Naive thymus-derived CD4-positive, alpha-beta T cell (primary cell): ENCODE measurements at regions not wholly inside any gene's neighbourhood (a gene's known extent, or its start where the extent isn't known, plus 50 kb on each side); places are given as distances from the start of the nearest gene placed in this dataset.

ENCODE experiments used
- ATAC-seq: fragments of 150-1000 bp; cut with Tn5 transposase; 2 replicates; pipeline ENCODE4 v1.10.0; 2021; ENCODE audit warnings: mild to moderate bottlenecking, moderate library complexity
- CTCF ChIA-PET: fragments of 350-600 bp; sonication (Branson Sonifier 250); formaldehyde crosslinking; loops from one replicate; lab custom pipeline; 2021; ENCODE audit warnings: antibody characterized with exemption; lab: Charles Lee
- POLR2A ChIA-PET: fragments of 350-600 bp; sonication (Branson Sonifier 250); formaldehyde crosslinking; loops from one replicate; lab custom pipeline; 2021; ENCODE audit warnings: antibody characterized with exemption, inconsistent platforms; lab: Charles Lee
- DNase-seq, 9 donors: peaks; one replicate each; pipeline versions ENCODE4 v3.0.0 to v3.0.0-alpha.2; 2020 to 2022; ENCODE audit warnings: mixed read lengths in 1 of 9
- H3K27ac ChIP-seq: one replicate; pipeline ENCODE4 v1.7.0; 2013; ENCODE audit warnings: mild to moderate bottlenecking, low read depth, low read length, moderate library complexity
- H3K27me3 ChIP-seq, 2 donors: one replicate each; pipeline ENCODE4 v1.7.0; 2013; ENCODE audit warnings: low read length in 2 of 2, mild to moderate bottlenecking in 2 of 2, moderate library complexity in 2 of 2; ENCODE audit not compliant: control insufficient read depth in 2 of 2, insufficient read depth in 2 of 2
- H3K36me3 ChIP-seq, 3 experiments: 1 replicate in 2 of 3; 2 replicates in 1 of 3; pipeline ENCODE4 v1.7.0; 2013; ENCODE audit warnings: low read length in 3 of 3, mild to moderate bottlenecking in 3 of 3, moderate library complexity in 1 of 3; ENCODE audit not compliant: insufficient read depth in 3 of 3, control insufficient read depth in 2 of 3
- H3K4me1 ChIP-seq, 2 donors: one replicate each; pipeline ENCODE4 v1.7.0; 2013; ENCODE audit warnings: low read length in 2 of 2, mild to moderate bottlenecking in 2 of 2, moderate library complexity in 1 of 2; ENCODE audit not compliant: control insufficient read depth in 2 of 2, insufficient read depth in 2 of 2
- H3K4me3 ChIP-seq: 2 replicates; pipeline ENCODE4 v1.7.0; 2013; ENCODE audit warnings: mild to moderate bottlenecking, low read length
- H3K9me3 ChIP-seq, 3 experiments: 1 replicate in 2 of 3; 2 replicates in 1 of 3; pipeline ENCODE4 v1.7.0; 2013; ENCODE audit warnings: low read length in 3 of 3; ENCODE audit not compliant: control insufficient read depth in 2 of 3
- H3K27ac Mint-ChIP-seq, 9 donors: one replicate each; pipeline ENCODE4 v1.8.0; 2020 to 2022; ENCODE audit warnings: mixed read lengths in 9 of 9, mild to moderate bottlenecking in 8 of 9, moderate library complexity in 5 of 9, inconsistent platforms in 2 of 9
- H3K27me3 Mint-ChIP-seq, 5 donors: one replicate each; pipeline ENCODE4 v1.8.0; 2021 to 2022; ENCODE audit warnings: mixed read lengths in 5 of 5, mild to moderate bottlenecking in 1 of 5
- H3K36me3 Mint-ChIP-seq, 5 donors: one replicate each; pipeline ENCODE4 v1.8.0; 2020 to 2022; ENCODE audit warnings: mixed read lengths in 5 of 5, mild to moderate bottlenecking in 3 of 5, inconsistent platforms in 1 of 5
- H3K4me1 Mint-ChIP-seq, 7 donors: one replicate each; pipeline ENCODE4 v1.8.0; 2020 to 2022; ENCODE audit warnings: mixed read lengths in 7 of 7, mild to moderate bottlenecking in 3 of 7, inconsistent platforms in 1 of 7
- H3K4me3 Mint-ChIP-seq, 10 donors: one replicate each; pipeline ENCODE4 v1.8.0; 2020 to 2022; ENCODE audit warnings: mild to moderate bottlenecking in 10 of 10, mixed read lengths in 10 of 10, moderate library complexity in 6 of 10, inconsistent platforms in 2 of 10
- H3K9me3 Mint-ChIP-seq, 11 donors: one replicate each; pipeline ENCODE4 v1.8.0; 2020 to 2022; ENCODE audit warnings: mixed read lengths in 11 of 11, mild to moderate bottlenecking in 4 of 11, inconsistent platforms in 1 of 11, moderate library complexity in 1 of 11
- intact Hi-C, 2 donors: fragments of 100-400 bp; cut with micrococcal nuclease; formaldehyde crosslinking; loops; one replicate each; pipeline ENCODE4 v1.15.1; 2023

DNA sequence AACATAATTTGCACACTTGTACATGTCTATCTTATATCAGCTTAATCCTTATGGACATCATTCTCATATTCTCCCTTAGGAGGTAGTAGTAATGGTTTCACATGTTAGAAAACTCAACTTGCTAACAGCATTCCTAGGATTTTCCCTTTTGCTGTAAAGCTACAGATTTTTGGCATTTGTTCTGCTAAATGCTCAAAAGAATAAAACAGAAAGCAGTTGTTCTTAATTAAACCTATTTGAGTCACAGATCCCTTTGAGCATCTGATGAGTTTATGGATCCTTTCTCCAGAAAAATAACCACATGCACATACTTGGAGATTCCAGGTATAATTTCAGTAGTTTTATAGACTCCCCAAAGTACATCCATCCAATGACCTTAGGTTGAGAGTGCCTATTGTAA lies 122.9 kb upstream of the BET1 start:
- H3K9me3 Mint-ChIP-seq = peaks cover 0 to 2% (median 0%) of the 10 kb centered on the region in 11 donors
- H3K27ac Mint-ChIP-seq = no peak overlapping the region
- H3K27me3 ChIP-seq = no peaks in the 10 kb centered on the region
- peaks cover 5 to 18% (median 11%) of the 10 kb centered on the region in 5 donors for H3K27me3 Mint-ChIP-seq
- H3K4me3 Mint-ChIP-seq = no peak overlapping the region
- intact Hi-C loops = no loop called here
- H3K4me1 ChIP-seq = no peaks in the 10 kb centered on the region
- ChIA-PET POLR2A (no interaction called here), CTCF (interaction anchor here (0.6 kb wide), 1 partner anchor 1389 kb away, joined by 3 read pairs; no protein-coding TSS in a partner anchor)
- H3K27ac ChIP-seq = no peak overlapping the region
- ATAC-seq (no peak), DNase-seq (no peak)
- no peak overlapping the region for H3K4me3 ChIP-seq
- H3K9me3 ChIP-seq = no peaks in the 10 kb centered on the region
- H3K36me3 Mint-ChIP-seq = no peaks in the 10 kb centered on the region
- no peaks in the 10 kb centered on the region for H3K4me1 Mint-ChIP-seq
- H3K36me3 ChIP-seq = no peaks in the 10 kb centered on the region

DNA sequence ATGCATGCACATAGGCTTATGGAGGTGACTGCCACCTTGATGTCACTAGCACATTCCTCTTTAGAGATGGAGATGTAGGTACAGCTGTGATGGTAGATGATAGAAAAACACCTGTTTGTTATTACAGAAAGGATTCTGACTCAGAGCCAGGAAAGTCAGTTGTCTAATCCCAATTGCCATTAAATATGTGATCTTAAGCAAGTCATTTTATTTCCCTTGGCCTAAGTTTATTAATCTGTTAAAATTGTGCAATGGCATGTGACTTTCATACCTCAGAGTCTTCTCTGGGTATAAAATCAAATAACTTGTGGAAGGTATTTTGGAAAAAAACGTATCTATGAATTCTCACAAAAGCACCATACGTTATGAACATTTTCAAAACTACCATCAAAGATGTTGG lies 123.9 kb upstream of the BET1 start:
- Histone ChIP-seq H3K4me3 (no peak overlapping the region), H3K27ac (no peak overlapping the region), H3K27me3 (no peaks in the 10 kb centered on the region), H3K9me3 (no peaks in the 10 kb centered on the region), H3K36me3 (no peaks in the 10 kb centered on the region), H3K4me1 (no peaks in the 10 kb centered on the region)
- H3K27me3 Mint-ChIP-seq = peaks cover 4 to 20% (median 11%) of the 10 kb centered on the region in 5 donors
- POLR2A ChIA-PET = no interaction called here
- H3K9me3 Mint-ChIP-seq = peaks cover 0 to 2% (median 0%) of the 10 kb centered on the region in 11 donors
- no peaks in the 10 kb centered on the region for H3K4me1 Mint-ChIP-seq
- H3K36me3 Mint-ChIP-seq = no peaks in the 10 kb centered on the region
- CTCF ChIA-PET = no interaction called here
- DNase-seq (no peak), ATAC-seq (no peak)
- intact Hi-C loops = no loop called here
- no peak overlapping the region for H3K27ac Mint-ChIP-seq
- no peak overlapping the region for H3K4me3 Mint-ChIP-seq

DNA sequence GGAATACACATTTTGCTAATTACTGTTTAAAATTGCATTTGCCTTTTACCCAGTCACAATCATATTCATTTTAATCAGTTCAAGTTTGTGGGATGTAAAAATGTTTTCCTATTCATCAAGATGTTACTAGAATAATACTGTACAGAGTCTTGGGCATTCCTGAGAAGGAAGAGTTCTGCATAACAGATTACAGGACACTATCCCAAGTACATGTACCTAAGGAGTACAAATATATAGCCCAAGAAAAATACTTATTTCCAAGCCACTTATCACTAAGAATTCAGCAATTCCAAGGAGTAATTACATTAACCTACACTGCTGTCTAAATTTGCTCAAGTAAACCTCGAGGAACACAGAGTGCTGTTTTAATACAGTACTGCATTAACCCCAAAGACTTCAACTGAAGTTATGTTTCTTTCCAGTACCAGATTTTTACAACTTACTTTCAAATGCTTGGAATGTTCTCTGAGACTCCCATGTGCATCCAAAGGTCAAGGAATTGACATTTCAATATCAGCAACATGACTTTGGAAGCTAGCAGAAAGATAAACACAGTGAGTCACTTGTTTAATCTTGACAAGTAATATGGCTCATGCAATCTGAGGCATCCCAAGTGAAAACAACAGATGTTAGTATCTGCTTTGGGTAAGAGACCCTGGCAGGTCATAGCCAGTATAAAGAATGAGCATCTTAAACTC lies 125.4 kb upstream of the BET1 start:
- Histone ChIP-seq H3K4me1 (no peaks in the 10 kb centered on the region), H3K36me3 (no peaks in the 10 kb centered on the region), H3K27ac (no peak overlapping the region), H3K4me3 (no peak overlapping the region), H3K9me3 (no peaks in the 10 kb centered on the region), H3K27me3 (no peaks in the 10 kb centered on the region)
- CTCF ChIA-PET = no interaction called here
- Mint-ChIP-seq H3K4me3 (no peak overlapping the region), H3K27me3 (peaks cover under 1 to 19% (median 7%) of the 10 kb centered on the region in 5 donors), H3K4me1 (no peaks in the 10 kb centered on the region), H3K36me3 (no peaks in the 10 kb centered on the region), H3K27ac (no peak overlapping the region), H3K9me3 (peaks cover 0 to 2% (median 0%) of the 10 kb centered on the region in 11 donors)
- POLR2A ChIA-PET = no interaction called here
- DNase-seq (no peak), ATAC-seq (no peak)
- intact Hi-C loops = no loop called here

DNA sequence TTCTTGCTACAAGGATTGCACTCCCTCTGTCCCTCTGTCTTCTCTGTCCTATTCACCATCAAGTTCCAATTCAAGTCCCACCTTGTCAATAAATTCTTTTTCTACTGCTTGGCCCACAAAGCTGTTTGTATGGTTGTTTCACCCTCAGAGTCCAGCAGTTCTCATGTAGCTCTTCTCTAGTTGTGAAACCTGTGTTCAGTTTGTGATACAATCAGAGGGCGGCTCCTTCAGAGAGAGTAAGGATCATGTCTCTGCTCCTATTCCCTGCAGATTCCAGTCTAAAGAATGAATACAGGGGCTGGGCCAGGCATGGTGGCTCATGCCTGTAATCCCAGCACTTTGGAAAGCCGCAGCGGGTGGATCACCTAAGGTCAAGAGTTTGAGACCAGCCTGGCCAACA lies 126.6 kb upstream of the BET1 start:
- CTCF ChIA-PET = no interaction called here
- H3K4me1 Mint-ChIP-seq = no peaks in the 10 kb centered on the region
- H3K36me3 Mint-ChIP-seq = no peaks in the 10 kb centered on the region
- POLR2A ChIA-PET = no interaction called here
- H3K27ac Mint-ChIP-seq = no peak overlapping the region
- H3K9me3 ChIP-seq = no peaks in the 10 kb centered on the region
- H3K4me3 ChIP-seq = no peak overlapping the region
- intact Hi-C loops = no loop called here
- ATAC-seq (no peak), DNase-seq (no peak)
- no peaks in the 10 kb centered on the region for H3K36me3 ChIP-seq
- no peak overlapping the region for H3K27ac ChIP-seq
- no peaks in the 10 kb centered on the region for H3K27me3 ChIP-seq
- H3K4me1 ChIP-seq = no peaks in the 10 kb centered on the region
- no peak overlapping the region for H3K4me3 Mint-ChIP-seq
- peaks cover 0 to under 1% (median 0%) of the 10 kb centered on the region in 11 donors for H3K9me3 Mint-ChIP-seq
- peaks cover 0 to 14% (median 9%) of the 10 kb centered on the region in 5 donors for H3K27me3 Mint-ChIP-seq

DNA sequence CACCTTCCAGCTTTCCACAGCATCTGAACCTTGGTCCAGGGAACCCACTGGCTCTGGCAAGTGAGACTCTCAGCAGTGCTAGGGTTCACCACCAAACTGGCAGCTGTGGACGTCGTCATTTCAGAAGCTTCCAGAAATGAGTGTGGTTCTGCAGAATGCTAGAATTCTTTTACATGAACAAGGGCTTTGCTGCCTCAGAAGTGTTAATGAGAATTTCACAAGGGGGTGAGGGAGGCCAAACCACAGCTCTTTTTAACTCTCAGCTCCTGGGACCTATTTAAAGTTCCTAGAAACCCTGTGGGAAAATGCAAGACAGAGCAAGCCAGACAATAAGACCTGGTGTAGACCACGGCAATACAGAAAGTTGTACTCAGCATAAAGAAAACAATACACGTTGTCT lies 129.3 kb upstream of the BET1 start:
- no peaks in the 10 kb centered on the region for H3K4me1 ChIP-seq
- POLR2A ChIA-PET = no interaction called here
- no peak overlapping the region for H3K27ac Mint-ChIP-seq
- H3K36me3 Mint-ChIP-seq = no peaks in the 10 kb centered on the region
- CTCF ChIA-PET = no interaction called here
- H3K9me3 Mint-ChIP-seq = peaks cover 0 to 4% (median 0%) of the 10 kb centered on the region in 11 donors
- ATAC-seq = no peak
- no peaks in the 10 kb centered on the region for H3K4me1 Mint-ChIP-seq
- H3K27me3 ChIP-seq = no peaks in the 10 kb centered on the region
- peaks cover 6 to 14% (median 11%) of the 10 kb centered on the region in 5 donors for H3K27me3 Mint-ChIP-seq
- intact Hi-C loops = no loop called here
- H3K4me3 Mint-ChIP-seq = no peak overlapping the region
- H3K4me3 ChIP-seq = no peak overlapping the region
- no peaks in the 10 kb centered on the region for H3K9me3 ChIP-seq
- no peak for DNase-seq
- no peak overlapping the region for H3K27ac ChIP-seq
- no peaks in the 10 kb centered on the region for H3K36me3 ChIP-seq

DNA sequence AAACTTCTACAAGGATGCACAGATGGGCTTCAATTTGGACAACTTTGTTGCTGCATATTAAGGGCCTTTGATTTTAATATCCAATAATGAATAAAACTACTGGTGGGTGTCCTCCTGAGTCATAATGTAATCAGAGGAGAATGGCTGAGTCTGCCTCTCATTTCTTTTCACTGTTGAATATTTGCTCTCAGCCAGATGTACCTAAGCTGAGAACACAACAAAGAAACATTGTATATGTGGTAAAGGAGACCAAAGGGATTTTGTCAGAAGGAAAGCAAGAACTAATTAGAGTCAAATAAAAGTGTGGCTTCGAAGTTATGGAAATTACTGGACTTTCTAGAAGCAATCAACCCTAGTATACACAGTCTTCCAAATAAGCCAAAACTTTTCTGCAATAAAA lies 131.0 kb upstream of the BET1 start:
- CTCF ChIA-PET = no interaction called here
- intact Hi-C loops = no loop called here
- H3K4me3 Mint-ChIP-seq = no peak overlapping the region

DNA sequence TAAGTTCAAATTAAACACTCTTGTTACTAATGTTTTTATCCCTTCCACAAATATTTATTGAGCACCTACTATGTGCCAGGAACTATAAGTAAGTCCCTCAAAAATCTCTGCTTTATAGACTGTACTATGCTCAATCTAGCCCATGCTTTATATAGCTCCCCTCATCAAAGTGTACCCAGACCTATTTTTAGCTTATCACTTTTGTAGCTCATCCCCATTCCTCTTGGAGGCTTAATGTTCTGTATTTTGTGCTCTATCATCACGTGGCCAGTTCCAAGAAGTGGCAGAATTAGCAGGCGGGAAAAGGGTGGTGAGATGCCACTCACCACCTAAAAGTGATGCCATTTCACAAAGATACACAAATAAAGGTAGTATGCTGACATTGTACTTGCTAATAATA lies 138.1 kb upstream of the BET1 start:
- no peaks in the 10 kb centered on the region for H3K36me3 Mint-ChIP-seq
- no peak for ATAC-seq

More for the DNA sequence above, 131.0 kb upstream of the BET1 start:
- Mint-ChIP-seq H3K4me1 (no peaks in the 10 kb centered on the region), H3K9me3 (peaks cover 0 to 7% (median 0%) of the 10 kb centered on the region in 11 donors), H3K27ac (no peak overlapping the region), H3K27me3 (peaks cover 12 to 25% (median 17%) of the 10 kb centered on the region in 5 donors), H3K36me3 (no peaks in the 10 kb centered on the region)
- ATAC-seq (no peak), DNase-seq (no peak)
- Histone ChIP-seq H3K4me3 (no peak overlapping the region), H3K4me1 (no peaks in the 10 kb centered on the region), H3K36me3 (no peaks in the 10 kb centered on the region), H3K27ac (no peak overlapping the region), H3K27me3 (no peaks in the 10 kb centered on the region), H3K9me3 (no peaks in the 10 kb centered on the region)
- POLR2A ChIA-PET = no interaction called here

More for the DNA sequence above, 138.1 kb upstream of the BET1 start:
- Histone ChIP-seq H3K4me3 (no peak overlapping the region), H3K4me1 (no peaks in the 10 kb centered on the region), H3K27ac (no peak overlapping the region), H3K27me3 (no peaks in the 10 kb centered on the region), H3K9me3 (no peaks in the 10 kb centered on the region), H3K36me3 (no peaks in the 10 kb centered on the region)
- no peaks in the 10 kb centered on the region for H3K4me1 Mint-ChIP-seq
- intact Hi-C loops = no loop called here
- H3K27ac Mint-ChIP-seq = no peak overlapping the region
- no peak overlapping the region for H3K4me3 Mint-ChIP-seq
- POLR2A ChIA-PET = no interaction called here
- H3K27me3 Mint-ChIP-seq = peaks cover 7 to 21% (median 17%) of the 10 kb centered on the region in 5 donors
- CTCF ChIA-PET = no interaction called here
- peaks cover 0 to 7% (median 0%) of the 10 kb centered on the region in 11 donors for H3K9me3 Mint-ChIP-seq
- DNase-seq = no peak
